Motor neuron (in vitro differentiated cells): ENCODE measurements at regions not wholly inside any gene's neighbourhood (a gene's known extent, or its start where the extent isn't known, plus 50 kb on each side); places are given as distances from the start of the nearest gene placed in this dataset.
"Not testable (repeated sequence)": the region's sequence is repeated elsewhere in the genome, so short reads cannot be mapped to it uniquely, and the experiment has no call there.

ENCODE experiments used
- ATAC-seq, 8 experiments: fragments of 200-7000 bp; cut with Tn5 transposase; replicated peaks in 6 of 8; 2 replicates each; pipeline ENCODE4 v1.8.0; 2021; ENCODE audit warnings: mild to moderate bottlenecking in 8 of 8, moderate library complexity in 8 of 8
- H3K27ac ChIP-seq, 2 donors: fragments of 250-450 bp; sonication (Bioruptor Pico); 2 replicates each; pipeline ENCODE4 v1.9.0; 2021; ENCODE audit warnings: antibody characterized with exemption in 2 of 2, mild to moderate bottlenecking in 2 of 2, moderate library complexity in 1 of 2
- H3K4me1 ChIP-seq, 2 donors: fragments of 250-450 bp; sonication (Bioruptor Pico); replicated peaks in 1 of 2; 2 replicates each; pipeline ENCODE4 v1.6.1; 2021; ENCODE audit warnings: antibody characterized with exemption in 2 of 2, mild to moderate bottlenecking in 2 of 2, moderate library complexity in 1 of 2
- H3K4me3 ChIP-seq, 5 donors: fragments of 250-450 bp; sonication (Bioruptor Pico); 2 replicates each; pipeline ENCODE4 v1.9.0; 2021; ENCODE audit warnings: antibody characterized with exemption in 5 of 5, mild to moderate bottlenecking in 5 of 5, moderate library complexity in 4 of 5
- WGBS, 10 experiments: fragments of 450-650 bp; shearing (Covaris generic); methylation state at CpG; one replicate each; pipeline ENCODE4 v1.0.0; 2022; 5-methylcytosine and 5-hydroxymethylcytosine counted together
- in situ Hi-C, 9 experiments: fragments of 400-800 bp; cut with MboI; loops; one replicate each; pipeline ENCODE4 v1.15.0; 2021; ENCODE audit warnings: low sequenced_read_pairs in 9 of 9, low pct_unique_long_range_greater_than_20kb in 2 of 9; ENCODE audit not compliant: unreplicated experiment in 9 of 9

GRCh38 chr10:121129266-121129665, 278.1 kb downstream of the WDR11 start:
- in situ Hi-C loops: no loop called here
- 26 to 100% (median 99%) methylated on average over 1 to 5 of the region's 5 CpGs; no CpG with 5 or more reads in 2 of the 10 experiments for WGBS, 10 experiments
- H3K4me3 ChIP-seq: no peak overlapping the region
- H3K4me1 ChIP-seq: no peaks in the 10 kb centered on the region
- no peak for ATAC-seq
- no peak overlapping the region for H3K27ac ChIP-seq

GRCh38 chr10:121130382-121130781, 279.2 kb downstream of the WDR11 start:
- 53 to 100% (median 77%) methylated on average over 1 to 4 of the region's 5 CpGs; no CpG with 5 or more reads in 5 of the 10 experiments for WGBS, 10 experiments
- H3K4me1 ChIP-seq: no peaks in the 10 kb centered on the region
- in situ Hi-C loops: no loop called here
- no peak overlapping the region for H3K27ac ChIP-seq
- ATAC-seq: no peak
- H3K4me3 ChIP-seq: no peak overlapping the region

- 8 to 100% (median 85%) methylated on average over 1 to 5 of the region's 5 CpGs; no CpG with 5 or more reads in 1 of the 10 experiments for WGBS, 10 experiments
- in situ Hi-C loops: no loop called here
- no peak for ATAC-seq
- Histone ChIP-seq H3K27ac (no peak overlapping the region), H3K4me1 (no peaks in the 10 kb centered on the region), H3K4me3 (no peak overlapping the region)
These were observed 279.9 kb downstream of the WDR11 start for GRCh38 chr10:121131014-121131413.

- 11 to 100% (median 84%) methylated on average over 1 to 7 of the region's 9 CpGs for WGBS, 10 experiments
- H3K4me3 ChIP-seq: no peak overlapping the region
- H3K4me1 ChIP-seq: no peaks in the 10 kb centered on the region
- in situ Hi-C loops: no loop called here
- ATAC-seq: no peak
- no peak overlapping the region for H3K27ac ChIP-seq
These were observed 280.5 kb downstream of the WDR11 start for GRCh38 chr10:121131426-121132265.

GRCh38 chr10:121132273-121132672, 281.1 kb downstream of the WDR11 start:
- Histone ChIP-seq H3K27ac (no peak overlapping the region), H3K4me3 (no peak overlapping the region), H3K4me1 (no peaks in the 10 kb centered on the region)
- ATAC-seq: no peak
- 0 to 100% methylated on average over 1 of the region's 1 CpG; no CpG with 5 or more reads in 8 of the 10 experiments for WGBS, 10 experiments
- in situ Hi-C loops: no loop called here

GRCh38 chr10:121133901-121134300, 282.7 kb downstream of the WDR11 start:
- in situ Hi-C loops: no loop called here
- ATAC-seq: no peak
- Histone ChIP-seq H3K27ac (no peak overlapping the region), H3K4me3 (no peak overlapping the region), H3K4me1 (peaks cover 0 to 4% of the 10 kb centered on the region in 2 donors)
- 32 to 95% (median 85%) methylated on average over 2 to 6 of the region's 7 CpGs; no CpG with 5 or more reads in 4 of the 10 experiments for WGBS, 10 experiments

GRCh38 chr10:121134711-121135110, 283.5 kb downstream of the WDR11 start:
- ATAC-seq: no peak
- Histone ChIP-seq H3K27ac (no peak overlapping the region), H3K4me1 (peaks cover 0 to 4% of the 10 kb centered on the region in 2 donors), H3K4me3 (no peak overlapping the region)
- in situ Hi-C loops: no loop called here
- WGBS, 10 experiments: 43 to 100% (median 75%) methylated on average over 1 of the region's 1 CpG; no CpG with 5 or more reads in 6 of the 10 experiments

GRCh38 chr10:121135512-121135911, 284.4 kb downstream of the WDR11 start:
- ATAC-seq: no peak
- H3K4me3 ChIP-seq: no peak overlapping the region
- peaks cover 0 to 4% of the 10 kb centered on the region in 2 donors for H3K4me1 ChIP-seq
- 0 to 100% (median 97%) methylated on average over 1 to 3 of the region's 4 CpGs; no CpG with 5 or more reads in 2 of the 10 experiments for WGBS, 10 experiments
- in situ Hi-C loops: no loop called here
- H3K27ac ChIP-seq: no peak overlapping the region

- WGBS, 10 experiments: 20 to 100% (median 83%) methylated on average over 1 of the region's 1 CpG; no CpG with 5 or more reads in 5 of the 10 experiments
- ATAC-seq: no peak
- H3K4me3 ChIP-seq: no peak overlapping the region
- in situ Hi-C loops: no loop called here
- H3K4me1 ChIP-seq: peaks cover 0 to 4% of the 10 kb centered on the region in 2 donors
- no peak overlapping the region for H3K27ac ChIP-seq
These were observed 286.4 kb downstream of the WDR11 start for GRCh38 chr10:121137533-121137932.

GRCh38 chr10:121138112-121138860, 287.1 kb downstream of the WDR11 start:
- H3K27ac ChIP-seq: no peak overlapping the region
- WGBS, 10 experiments: 17 to 100% (median 69%) methylated on average over 1 to 10 of the region's 13 CpGs
- H3K4me1 ChIP-seq: peaks cover 0 to 4% of the 10 kb centered on the region in 2 donors
- no peak for ATAC-seq
- no peak overlapping the region for H3K4me3 ChIP-seq
- in situ Hi-C loops: no loop called here

GRCh38 chr10:121138918-121139317, 287.8 kb downstream of the WDR11 start:
- Histone ChIP-seq H3K27ac (no peak overlapping the region), H3K4me3 (no peak overlapping the region), H3K4me1 (peaks cover 0 to 4% of the 10 kb centered on the region in 2 donors)
- WGBS, 10 experiments: 14 to 100% (median 91%) methylated on average over 1 to 4 of the region's 4 CpGs; no CpG with 5 or more reads in 1 of the 10 experiments
- in situ Hi-C loops: no loop called here
- no peak for ATAC-seq

GRCh38 chr10:121145802-121146395, 294.7 kb downstream of the WDR11 start:
- in situ Hi-C loops, H3K4me3 ChIP-seq, H3K4me1 ChIP-seq, ATAC-seq, H3K27ac ChIP-seq: not testable (repeated sequence)
- 0 to 100% (median 37%) methylated on average over 1 to 2 of the region's 2 CpGs; no CpG with 5 or more reads in 2 of the 10 experiments for WGBS, 10 experiments

- Histone ChIP-seq H3K4me1 (peaks cover 2% of the 10 kb centered on the region in 2 donors), H3K4me3 (no peak overlapping the region), H3K27ac (no peak overlapping the region)
- ATAC-seq: no peak
- in situ Hi-C loops: no loop called here
- WGBS, 10 experiments: 19 to 100% (median 81%) methylated on average over 2 to 10 of the region's 13 CpGs; no CpG with 5 or more reads in 2 of the 10 experiments
These were observed 297.8 kb downstream of the WDR11 start for GRCh38 chr10:121148921-121149320.
